SK-N-DZ (cell line): ENCODE measurements at regions not wholly inside any gene's neighbourhood (a gene's known extent, or its start where the extent isn't known, plus 50 kb on each side); places are given as distances from the start of the nearest gene placed in this dataset.
"Not testable (repeated sequence)": the region's sequence is repeated elsewhere in the genome, so short reads cannot be mapped to it uniquely, and the experiment has no call there.

Experiments used
- DNase-seq: peaks from one replicate; pipeline ENCODE4 v3.0.0-alpha.2; 2015; ENCODE audit warnings: low spot score

- DNase-seq = no peak
Measured at GRCh38 chr7:91565499-91566401, 301.5 kb downstream of the FZD1 start.

- DNase-seq = no peak
Measured at GRCh38 chr7:91566402-91566732, 302.1 kb downstream of the FZD1 start.

GRCh38 chr7:91567081-91568012 is 303.1 kb downstream of the FZD1 start:
- DNase-seq = no peak

- DNase-seq = no peak
Measured at GRCh38 chr7:91568138-91568537, 303.9 kb downstream of the FZD1 start.

- DNase-seq = no peak
Measured at GRCh38 chr7:91569728-91570457, 305.7 kb downstream of the FZD1 start.

GRCh38 chr7:91570560-91570959 is 306.3 kb downstream of the FZD1 start:
- DNase-seq = no peak

- DNase-seq = no peak
Measured at GRCh38 chr7:91571601-91572000, 307.4 kb downstream of the FZD1 start.

- DNase-seq = no peak
Measured at GRCh38 chr7:91573405-91573804, 307.1 kb downstream of the MTERF1 start.

GRCh38 chr7:91576459-91576858 is 304.0 kb downstream of the MTERF1 start:
- not testable (repeated sequence) for DNase-seq

- no peak for DNase-seq
Measured at GRCh38 chr7:91579837-91580236, 300.7 kb downstream of the MTERF1 start.

GRCh38 chr7:91582799-91583477 is 297.6 kb downstream of the MTERF1 start:
- no peak for DNase-seq

- no peak for DNase-seq
Measured at GRCh38 chr7:91596287-91596686, 284.2 kb downstream of the MTERF1 start.

- no peak for DNase-seq
Measured at GRCh38 chr7:91598791-91599190, 281.7 kb downstream of the MTERF1 start.

GRCh38 chr7:91600112-91600511 is 280.4 kb downstream of the MTERF1 start:
- no peak for DNase-seq

- no peak for DNase-seq
Measured at GRCh38 chr7:91603707-91604106, 276.8 kb downstream of the MTERF1 start.

- no peak for DNase-seq
Measured at GRCh38 chr7:91608606-91609005, 271.9 kb downstream of the MTERF1 start.

- DNase-seq = no peak
Measured at GRCh38 chr7:91609525-91609924, 271.0 kb downstream of the MTERF1 start.

- DNase-seq = no peak
Measured at GRCh38 chr7:91614431-91614830, 266.1 kb downstream of the MTERF1 start.

- no peak for DNase-seq
Measured at GRCh38 chr7:91618776-91619765, 261.4 kb downstream of the MTERF1 start.

GRCh38 chr7:91620827-91621226 is 259.7 kb downstream of the MTERF1 start:
- DNase-seq = no peak
